ENCODE measurements at regions not wholly inside any gene's neighbourhood (a gene's known extent, or its start where the extent isn't known, plus 50 kb on each side); places are given as distances from the start of the nearest gene placed in this dataset.

DNA sequence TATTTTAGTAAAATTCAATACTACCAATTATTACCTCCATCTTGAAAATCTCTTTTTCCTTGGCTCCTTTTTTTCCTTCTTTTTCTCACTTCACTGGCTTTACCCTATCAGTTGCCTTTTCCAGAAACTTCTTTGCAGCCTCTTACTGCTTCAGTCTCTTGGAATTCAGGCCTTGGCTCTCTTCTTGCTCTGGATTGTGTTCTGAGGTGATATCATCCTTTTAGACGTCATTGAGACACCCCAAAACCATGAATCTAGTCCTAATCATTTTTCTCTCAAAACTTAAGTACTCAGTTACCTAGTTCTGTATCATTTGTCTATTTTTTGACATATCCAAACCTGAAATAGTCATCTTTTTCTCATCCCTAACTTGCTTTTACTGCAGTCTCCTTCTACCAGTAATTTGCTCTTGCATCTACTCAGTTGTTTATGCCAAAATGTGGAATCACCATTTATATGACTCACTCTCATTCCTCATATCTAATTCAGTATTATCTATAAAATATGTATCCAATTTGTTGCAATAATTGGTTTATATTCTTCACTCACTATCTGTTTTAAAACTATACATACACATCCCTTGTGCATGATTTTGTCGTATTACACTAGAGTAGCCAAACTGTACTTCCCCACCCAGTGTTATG is 703.2 kb upstream of the CCDC54 start:
- DNase-seq: no peak

DNA sequence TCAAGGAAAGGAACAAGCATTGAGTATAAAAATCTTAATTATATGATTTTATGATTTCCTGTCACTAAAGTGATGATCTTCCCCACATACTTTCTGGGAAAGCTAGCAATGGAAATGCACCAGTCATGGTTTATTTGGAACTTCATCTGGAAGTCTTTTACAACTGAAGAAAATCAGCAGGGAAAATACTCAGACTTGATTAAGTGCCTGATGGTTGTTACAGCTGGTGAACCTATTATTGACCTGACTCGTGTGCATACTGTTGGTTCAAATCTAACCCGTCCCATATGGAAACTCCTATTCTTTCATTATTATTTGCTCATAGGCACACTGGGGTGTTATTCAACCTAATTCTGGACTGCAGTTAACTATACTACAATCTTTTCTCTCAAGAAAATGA is 701.8 kb upstream of the CCDC54 start:
- DNase-seq: no peak

GRCh38 chr3:106678657-106679390 is 698.4 kb upstream of the CCDC54 start:
- no peak for DNase-seq

DNA sequence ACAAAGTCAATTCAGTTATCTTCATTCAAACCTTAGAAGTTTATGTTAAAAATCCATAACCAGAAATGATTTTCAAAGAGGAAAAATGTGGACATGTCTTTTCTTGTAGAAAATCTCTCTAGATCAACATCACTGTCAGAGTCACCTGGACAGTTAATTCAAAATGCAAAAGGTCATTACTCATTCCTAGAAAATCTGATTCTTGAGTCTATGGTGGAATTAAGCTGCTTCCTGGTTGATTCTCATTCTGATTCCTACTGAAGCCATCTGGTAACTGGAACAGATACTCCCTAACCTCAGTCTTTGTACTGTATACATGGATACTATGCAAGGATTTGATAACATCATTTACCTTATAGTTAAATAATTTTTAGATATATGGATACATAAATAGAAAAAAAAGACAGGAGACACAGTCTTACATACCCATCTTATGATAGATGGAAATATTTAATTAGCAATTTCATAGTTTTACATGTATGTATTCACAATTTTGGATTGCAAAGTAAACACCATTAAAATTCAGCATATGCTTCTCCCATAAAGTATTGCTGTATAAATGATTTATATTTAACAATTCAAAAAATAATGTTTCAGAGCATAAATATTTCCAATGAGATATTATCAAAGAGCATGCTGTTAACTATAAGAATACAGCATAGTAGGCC is 693.2 kb upstream of the CCDC54 start:
- DNase-seq: no peak

GRCh38 chr3:106685745-106686144 is 691.5 kb upstream of the CCDC54 start:
- no peak for DNase-seq

DNA sequence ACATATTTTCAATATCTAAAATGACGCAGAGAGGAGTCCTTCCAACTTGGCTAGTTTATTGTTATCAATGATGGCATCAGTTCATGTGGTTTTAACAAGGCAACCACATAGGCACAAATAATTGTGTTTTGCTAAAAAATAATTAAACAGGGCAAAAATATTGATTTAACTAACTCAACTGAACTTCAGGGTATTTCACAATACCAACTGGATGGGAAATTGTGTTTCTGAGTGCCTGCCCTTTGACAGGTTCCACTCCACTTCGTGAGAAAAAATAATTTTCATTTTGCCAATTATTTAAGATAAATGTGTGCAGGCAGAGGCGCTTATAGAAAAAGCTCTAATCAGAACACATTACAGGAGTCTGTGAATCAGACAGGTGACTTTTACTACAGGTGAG is 689.3 kb upstream of the CCDC54 start:
- DNase-seq: no peak

DNA sequence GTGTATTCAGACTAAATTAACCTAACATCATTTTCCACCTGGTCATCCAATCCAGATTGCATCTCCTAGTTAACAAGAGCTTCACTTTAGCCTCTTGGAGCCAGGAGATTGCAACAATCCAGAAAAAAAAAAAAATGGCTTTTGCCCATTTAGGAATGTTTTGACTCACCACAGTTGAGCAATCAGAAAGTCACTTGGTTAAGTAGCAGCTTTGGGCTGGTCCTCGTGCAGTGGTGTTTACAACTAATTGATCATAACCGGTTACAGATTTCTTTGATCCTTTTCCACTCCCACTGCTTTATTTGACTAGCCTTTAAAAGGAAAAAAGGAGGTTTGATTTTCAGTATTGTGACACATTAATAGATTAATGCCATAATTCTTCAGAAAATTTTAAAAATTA is 688.8 kb upstream of the CCDC54 start:
- no peak for DNase-seq

DNA sequence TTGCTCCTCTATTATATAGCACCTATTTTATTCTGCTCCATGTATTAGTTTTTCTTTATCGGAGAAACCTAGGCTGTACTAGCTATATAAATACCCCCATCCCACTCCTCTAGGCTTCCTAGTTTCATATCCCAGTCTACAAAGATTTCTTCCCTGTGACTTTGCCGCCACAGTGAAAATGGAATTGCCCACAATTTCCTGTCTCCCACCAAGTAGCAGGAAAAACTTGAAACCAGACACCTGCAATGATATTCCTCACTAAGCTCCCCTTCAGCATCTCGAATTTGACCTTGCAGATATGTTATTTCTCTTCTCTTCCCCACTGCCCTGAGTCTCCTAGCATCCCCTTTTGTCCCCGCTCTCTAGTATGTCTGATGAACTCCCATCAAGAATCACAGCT is 685.8 kb upstream of the CCDC54 start:
- DNase-seq: no peak

DNA sequence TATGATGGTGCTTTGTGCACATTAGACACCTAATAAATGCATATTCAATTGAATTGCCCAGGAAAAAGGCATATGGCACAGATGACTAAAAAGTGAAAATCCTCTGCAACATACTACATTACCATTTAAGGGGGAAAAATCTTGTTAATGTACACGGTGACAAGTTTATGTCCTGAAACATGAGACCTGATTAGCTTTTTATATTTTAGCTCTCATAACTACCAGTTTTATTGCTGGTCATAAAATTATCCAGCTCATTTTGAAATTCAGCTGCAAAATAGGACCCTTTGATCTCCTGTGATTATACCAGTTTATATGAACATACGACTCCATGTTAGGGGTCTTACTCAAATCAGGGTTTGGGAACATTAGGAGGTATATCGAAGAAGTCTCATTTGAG is 684.6 kb upstream of the CCDC54 start:
- DNase-seq: no peak

DNA sequence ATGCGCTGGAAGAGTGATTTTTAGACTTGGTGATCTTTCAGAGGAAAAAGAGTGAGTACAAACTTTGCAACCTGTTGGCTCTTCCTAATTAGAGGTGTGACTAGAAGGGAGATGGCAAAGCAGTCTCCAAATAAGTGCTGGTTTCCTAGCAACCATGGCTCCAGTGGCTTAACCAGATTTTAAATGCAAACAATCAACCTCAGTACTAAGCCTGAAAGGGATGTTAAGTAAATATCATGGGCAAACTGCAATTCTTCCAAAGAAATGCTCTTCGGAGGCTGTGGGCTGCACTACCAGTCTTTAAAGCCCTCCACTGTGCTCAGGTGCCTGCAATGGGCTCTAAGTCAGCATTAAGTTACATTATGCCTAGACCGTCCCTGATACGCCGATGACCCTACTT is 678.1 kb upstream of the CCDC54 start:
- DNase-seq: no peak

GRCh38 chr3:106700981-106701380 is 676.3 kb upstream of the CCDC54 start:
- DNase-seq: no peak

DNA sequence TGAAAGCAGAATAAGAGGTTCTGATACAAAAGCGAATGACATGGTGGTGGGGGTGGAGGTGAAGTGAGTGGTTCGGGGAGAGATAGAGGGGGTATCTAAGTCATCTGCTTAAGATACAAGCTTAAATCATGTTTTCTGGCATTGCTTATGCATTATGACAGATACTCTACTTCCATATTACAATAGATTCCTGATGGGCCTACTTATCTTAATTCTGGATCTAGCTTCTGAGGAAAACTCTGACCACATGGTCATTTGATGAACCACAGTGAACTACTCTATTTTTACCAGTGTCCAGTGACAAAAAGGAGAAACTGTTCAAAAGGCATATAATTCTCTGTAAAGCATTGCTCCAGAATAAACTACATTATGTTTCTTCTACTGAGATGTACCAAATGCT is 673.7 kb upstream of the CCDC54 start:
- DNase-seq: no peak

- no peak for DNase-seq
These were observed 669.9 kb upstream of the CCDC54 start for GRCh38 chr3:106707347-106707746.

GRCh38 chr3:106710596-106710995 is 666.6 kb upstream of the CCDC54 start:
- DNase-seq: no peak

DNA sequence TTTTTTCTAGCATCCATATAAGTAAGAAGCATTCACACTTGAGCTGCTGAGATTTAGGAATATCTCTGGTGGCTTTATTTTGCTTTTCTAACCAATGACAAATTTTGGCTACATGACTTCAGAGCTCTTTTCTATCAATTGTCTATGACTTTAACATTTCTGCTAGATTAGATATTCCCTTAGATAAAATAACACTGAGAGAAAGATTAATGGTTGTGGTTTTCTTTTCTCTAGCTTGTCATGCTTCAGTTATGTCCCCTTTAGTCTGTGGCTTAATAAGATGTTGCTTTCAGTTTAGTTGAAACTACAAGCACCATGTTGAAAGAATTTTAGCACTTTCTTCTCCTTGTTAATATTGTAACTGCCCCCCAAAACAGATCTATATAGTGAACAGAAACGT is 665.6 kb upstream of the CCDC54 start:
- no peak for DNase-seq

GRCh38 chr3:106714400-106714799 is 662.8 kb upstream of the CCDC54 start:
- no peak for DNase-seq

- no peak for DNase-seq
These were observed 662.0 kb upstream of the CCDC54 start for GRCh38 chr3:106715286-106715685.

DNA sequence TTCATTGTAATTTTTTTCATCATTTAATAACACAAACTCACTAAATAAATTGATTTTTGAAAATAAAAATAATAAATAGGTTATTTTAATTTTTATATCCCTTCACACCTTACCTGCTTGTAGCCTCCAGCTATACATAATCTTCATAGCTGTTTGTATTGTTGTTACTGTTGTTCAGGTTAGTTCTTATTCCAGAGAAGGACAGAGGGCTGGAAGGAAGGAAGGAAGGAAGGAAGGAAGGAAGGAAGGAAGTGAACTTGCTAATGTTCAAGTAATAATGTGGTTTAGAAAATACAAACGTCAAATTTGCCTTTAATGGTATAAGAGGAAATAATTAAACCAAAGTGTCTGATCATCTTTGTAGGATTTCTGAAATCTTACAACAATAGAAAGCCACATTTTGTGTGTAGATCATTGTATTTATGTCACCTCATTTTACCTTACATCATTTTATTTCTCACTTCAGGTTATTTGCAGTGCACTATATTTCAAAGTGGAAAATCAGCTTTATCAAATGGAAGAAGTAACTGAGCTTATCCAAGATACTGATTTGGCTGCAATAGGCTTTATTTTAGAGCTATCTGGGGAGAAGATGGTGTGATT is 660.0 kb upstream of the CCDC54 start:
- no peak for DNase-seq

GRCh38 chr3:106719077-106719476 is 658.2 kb upstream of the CCDC54 start:
- DNase-seq: no peak

GRCh38 chr3:106719583-106719982 is 657.7 kb upstream of the CCDC54 start:
- no peak for DNase-seq

GRCh38 chr3:106720510-106720909 is 656.7 kb upstream of the CCDC54 start:
- no peak for DNase-seq

- no peak for DNase-seq
These were observed 651.7 kb upstream of the CCDC54 start for GRCh38 chr3:106725566-106725965.

GRCh38 chr3:106728315-106729098 is 648.7 kb upstream of the CCDC54 start:
- DNase-seq: no peak

Measured in activated gamma-delta T cell (primary cell).